Lung microvascular endothelial cell (primary cell): ENCODE measurements at regions not wholly inside any gene's neighbourhood (a gene's known extent, or its start where the extent isn't known, plus 50 kb on each side); places are given as distances from the start of the nearest gene placed in this dataset.

Experiments used
- DNase-seq, 2 donors: peaks; one replicate each; pipeline versions ENCODE4 v3.0.0 to v3.0.0-alpha.2; 2010; ENCODE audit warnings: low read depth in 2 of 2

DNA sequence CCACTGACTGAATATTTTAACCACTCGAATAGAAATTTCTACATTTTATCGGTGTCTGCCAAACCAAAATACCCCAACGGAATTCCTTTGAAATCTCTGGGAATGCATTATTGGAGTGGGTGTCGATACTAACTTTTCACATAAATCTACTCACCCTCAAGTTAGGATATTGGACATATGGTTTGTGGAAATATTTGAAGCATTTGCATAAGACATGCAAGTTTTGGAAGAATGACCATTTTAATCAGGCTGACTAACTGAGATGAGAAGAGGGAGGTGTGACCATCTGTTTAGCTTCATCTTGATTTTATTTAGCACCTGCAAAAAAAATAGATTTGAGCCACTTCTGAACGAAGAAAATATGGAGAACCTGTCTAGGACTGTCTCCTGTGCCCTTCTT lies 61.2 kb downstream of the KLF6 start:
- DNase-seq = no peak

DNA sequence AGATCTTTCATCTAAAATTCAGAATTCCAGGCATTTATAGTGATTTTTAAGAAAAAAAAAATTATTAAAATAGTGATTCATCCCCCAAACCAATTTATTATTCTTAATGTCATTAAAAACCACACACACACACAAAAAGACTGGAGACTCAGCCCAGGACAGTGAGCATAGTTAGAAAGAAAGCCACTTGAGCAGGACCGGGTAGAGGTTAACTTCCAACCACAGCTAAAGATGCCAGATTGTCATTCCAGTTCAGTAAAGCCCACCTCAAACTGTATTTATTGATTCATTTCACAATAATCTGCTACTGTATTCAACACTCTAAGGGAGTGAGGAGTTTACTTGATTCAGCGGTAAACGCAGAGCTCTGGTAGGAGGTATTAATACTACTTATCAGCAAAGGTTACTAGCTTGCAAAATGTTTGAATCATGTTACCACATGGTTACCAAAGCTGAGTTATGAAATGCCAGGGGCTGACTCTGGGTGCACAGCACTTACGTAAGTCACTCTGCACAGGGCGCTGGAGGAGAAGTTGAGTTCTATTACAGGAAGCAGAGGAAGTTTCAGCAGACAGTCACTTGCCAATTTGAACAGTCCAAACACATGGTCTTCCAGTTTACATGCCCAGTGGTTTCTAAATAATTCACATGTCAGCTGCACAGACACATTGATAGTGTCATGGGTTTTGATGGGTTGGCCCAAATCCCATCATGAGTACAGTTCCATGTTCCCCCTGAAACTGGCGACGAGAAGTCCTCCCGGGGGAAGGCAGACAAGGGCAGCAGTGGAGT lies 64.6 kb downstream of the KLF6 start:
- peak; percentile 51 to 85 for DNase-seq

DNA sequence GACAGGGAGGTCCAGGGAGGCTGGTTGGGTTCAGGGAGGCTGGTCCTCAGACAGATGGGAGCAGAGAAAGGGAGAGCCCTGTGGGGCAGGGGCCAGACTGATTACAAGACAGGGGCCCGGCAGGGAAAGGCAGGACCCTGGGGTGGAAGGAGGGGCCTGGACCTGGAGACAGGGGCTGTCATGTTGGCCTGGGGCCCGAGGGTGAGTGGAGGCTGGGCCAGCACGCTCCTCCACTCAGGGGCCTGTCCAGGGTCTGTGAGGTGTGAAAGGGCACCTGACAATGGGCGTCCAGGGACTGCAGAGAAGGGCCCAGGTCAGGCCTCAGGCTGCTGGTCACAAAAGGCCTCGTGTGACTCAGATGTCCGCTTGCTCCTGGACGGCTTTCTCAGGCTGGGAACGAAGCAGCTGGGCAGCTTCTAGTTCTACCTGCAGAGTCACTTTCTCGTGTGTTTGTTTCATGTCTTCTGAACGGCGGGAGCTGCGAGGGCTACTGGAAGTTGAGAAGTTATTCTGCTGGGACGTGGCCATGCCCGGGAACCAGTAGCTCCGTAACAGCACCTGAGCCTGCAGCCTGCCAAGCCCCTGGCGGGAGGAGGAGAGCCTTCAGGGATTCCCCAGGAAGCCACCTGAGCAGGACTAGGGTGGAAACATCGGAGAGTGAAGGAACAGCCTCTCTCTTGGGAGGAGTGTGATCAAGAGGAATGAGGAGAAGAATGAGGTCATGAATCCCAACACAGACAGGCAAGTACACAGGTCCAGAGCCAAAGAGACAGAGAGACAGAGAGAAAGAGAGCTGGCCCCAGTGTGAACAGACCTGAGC lies 65.8 kb downstream of the KLF6 start:
- DNase-seq = no peak

DNA sequence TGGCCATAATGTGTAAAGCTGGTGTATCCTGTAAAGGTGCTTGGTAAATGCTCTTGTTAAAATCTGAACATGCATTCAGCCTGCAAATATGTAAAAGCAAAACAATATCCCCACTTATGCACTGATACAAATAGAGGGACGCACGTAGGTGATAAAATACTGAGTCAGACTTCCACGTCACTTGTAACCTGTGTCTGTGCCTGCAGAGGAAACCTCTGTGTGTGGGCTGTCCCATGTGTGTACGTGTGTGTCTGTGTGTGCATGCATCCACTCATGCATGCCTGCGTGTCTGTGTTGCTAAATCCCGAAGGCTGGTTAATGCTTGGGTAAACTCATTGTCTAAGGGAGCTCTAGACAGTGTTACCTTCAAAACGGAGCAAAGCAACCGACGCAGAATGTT lies 68.9 kb downstream of the KLF6 start:
- DNase-seq = no peak

DNA sequence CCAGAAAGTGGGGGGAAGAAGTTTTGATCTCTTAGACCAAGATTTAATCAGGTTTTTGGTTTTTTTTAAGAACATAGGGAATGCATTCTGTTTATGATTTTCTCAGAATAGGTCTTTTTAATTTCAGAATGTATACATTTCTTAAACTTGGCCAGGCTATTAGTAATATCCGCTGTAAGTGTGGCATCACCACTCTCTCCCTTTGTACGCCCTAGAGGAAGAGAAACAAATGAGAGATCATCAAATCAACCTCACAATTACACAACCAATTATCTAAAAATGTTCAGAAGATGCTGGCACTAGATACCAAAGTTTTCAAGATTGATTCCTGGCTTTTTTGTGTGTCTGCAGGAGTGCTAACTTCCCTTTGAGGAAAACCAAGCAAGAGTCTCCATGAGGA lies 70.0 kb downstream of the KLF6 start:
- no peak for DNase-seq

DNA sequence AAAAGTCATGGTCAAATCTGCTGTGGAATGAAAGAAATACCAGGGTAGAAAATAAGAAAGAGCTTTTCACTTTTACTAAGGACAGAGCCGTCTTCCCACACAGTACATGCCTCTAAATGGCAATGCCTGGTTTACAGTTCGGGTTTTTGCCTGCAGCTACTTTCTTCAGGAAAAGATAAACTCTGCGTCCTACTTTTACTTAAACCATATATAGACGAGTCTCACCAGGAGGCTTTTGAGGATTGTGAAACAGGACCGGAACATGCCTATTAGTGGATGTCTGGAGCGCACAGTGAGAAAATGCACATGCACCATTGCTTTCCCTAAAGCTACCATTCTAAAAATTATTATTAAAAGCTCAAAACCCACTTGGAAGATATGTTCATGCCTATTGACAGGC lies 70.5 kb downstream of the KLF6 start:
- no peak for DNase-seq

DNA sequence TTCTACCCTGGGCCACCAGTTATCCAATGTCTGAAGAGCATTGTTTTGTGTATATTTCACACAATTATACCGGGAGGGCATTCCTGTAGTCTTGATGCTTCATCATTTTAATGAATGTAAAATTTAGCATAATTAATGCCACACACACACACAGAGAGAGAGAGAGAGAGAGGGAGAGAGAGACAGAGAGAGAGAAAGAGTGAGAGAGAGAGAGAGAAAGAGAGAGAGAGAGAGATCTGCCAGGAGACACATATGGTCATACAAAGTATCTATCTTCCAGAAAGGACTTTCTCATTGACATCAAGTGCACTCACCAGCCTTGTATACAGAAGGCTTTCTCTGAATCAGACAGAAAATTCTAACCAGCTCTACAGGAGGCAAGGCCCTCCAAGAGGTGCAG lies 72.3 kb downstream of the KLF6 start:
- no peak for DNase-seq

DNA sequence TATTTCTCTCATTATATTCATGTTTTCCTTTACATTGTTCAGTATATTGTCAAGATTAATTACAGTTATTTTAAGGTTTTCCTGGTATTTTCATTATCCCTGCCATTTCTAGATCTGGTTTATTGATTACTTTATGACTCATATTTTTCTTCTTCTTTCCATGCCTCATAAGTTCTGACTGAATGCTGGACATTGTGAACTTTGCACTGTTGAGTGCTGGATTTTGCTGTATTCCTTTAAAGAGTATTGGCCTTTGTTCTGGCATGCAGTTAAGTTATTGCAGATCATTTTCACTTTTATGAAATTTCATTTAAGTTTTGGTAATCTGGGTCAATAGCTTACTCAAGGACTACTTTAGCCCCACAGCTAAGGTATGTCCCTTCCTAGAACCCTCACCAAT lies 73.1 kb downstream of the KLF6 start:
- no peak for DNase-seq

DNA sequence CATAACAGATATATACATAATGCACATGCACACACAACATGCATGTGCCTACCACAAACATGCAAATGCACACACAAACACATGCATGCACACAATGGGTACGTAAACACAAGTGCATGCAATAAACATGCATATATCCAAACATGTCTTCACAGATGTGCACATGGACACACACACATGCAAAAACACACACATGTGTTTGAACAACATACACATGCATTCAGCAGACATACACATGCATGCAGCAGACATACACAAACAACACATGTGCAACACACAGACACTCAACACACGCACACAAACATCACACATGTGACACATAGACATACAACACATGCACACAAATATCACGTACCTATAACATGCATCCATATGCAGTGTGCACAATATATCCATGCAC lies 74.2 kb downstream of the KLF6 start:
- DNase-seq = no peak

DNA sequence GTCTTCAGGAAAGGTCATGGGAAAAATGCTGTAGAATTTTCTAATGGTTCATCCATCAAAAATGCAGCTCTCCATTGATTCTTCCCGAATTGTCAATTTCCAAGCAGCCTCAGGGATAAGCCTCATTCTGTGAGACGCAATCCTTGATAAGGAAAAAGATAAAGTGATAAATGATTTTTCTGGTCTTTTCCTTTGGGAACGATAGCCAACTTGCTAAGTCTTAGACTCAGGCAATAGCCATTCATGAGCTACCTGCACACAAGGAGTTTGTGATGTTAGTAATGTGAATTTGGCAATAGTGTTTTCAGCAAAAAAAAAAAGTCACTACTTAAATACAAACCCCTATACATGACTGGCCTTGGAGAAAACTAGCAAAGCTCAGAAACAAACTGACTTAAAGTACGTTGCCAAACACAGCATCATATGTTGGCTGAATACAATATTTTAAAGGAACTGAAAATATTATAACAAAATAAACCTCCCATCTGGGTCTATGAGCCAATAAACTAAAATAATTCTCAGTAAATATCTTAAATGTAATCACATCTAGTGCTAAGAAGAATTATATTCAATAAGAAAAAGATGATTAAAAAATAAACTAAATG lies 75.5 kb downstream of the KLF6 start:
- DNase-seq = no peak

DNA sequence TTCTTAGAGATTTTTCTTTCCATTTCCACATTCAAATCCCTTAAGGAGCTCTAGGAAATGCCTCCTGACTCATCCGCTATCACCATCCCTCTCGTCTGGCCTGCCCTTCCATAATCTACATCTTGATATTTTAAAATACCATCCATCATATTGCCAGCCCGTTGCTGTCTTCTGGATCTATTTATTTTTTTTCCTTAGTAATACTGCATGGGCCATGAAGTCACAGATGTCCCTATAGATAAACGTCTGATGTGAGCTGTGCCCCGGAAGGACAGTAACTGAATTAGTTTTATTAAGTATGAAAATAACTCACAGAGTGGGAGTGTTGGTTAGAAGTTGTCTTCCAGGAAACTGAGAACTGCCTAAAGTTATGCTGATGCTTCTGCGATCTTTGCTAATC lies 76.2 kb downstream of the KLF6 start:
- DNase-seq = peak in 1 of 2 donors; percentile 16

DNA sequence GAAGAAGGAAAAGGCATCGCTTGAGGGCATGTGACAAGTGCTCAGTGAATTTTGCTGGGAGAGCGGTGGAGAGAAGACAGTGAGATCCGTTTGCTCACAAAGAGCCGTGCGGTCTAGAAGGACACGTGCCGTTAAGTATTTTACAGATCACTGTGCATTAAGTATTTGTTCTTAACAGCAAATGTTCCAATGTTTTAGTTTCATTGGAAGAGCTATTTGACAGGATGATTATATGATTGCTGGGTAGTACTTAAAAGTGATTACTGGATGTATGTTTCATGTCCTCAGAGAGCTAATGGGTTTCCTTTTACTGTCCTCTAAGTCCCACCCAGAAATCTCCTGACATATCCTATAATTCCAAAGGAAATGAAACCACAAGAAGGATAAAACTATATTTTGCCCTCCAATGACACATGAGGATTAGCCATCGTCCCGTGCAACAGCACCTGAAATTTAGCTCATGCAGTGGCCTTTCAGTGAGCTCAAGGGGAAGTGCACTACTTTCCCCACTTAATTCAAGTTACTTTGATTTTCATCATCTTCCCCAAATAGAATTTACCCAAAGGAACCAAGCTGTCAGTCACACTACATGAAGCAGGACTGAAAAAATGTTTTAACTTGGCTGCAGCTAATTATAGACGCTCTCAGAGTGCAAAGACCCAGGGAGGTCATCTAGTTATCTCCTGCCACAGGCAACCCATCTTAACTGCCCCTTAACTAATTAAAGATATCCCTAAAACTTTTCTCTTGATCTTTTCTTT lies 80.3 kb downstream of the KLF6 start:
- DNase-seq = no peak

DNA sequence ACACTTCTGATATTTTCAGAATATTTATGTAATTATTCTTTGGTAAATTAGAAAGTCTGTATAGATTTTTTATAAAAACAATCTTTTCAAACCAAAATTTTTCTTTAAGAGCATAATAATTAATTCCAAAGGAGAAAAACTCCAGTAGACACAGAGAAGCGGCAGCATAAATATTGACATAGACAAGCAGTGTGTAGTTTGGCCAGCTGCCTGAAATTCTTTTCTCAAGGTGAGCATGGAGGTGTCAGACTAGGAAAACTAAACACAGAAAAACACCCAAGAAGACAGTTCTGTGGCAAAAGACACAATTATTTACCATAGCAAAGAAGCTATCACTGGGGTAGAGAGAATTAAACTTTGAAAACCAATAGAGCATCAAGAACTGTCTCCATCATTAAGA lies 82.4 kb downstream of the KLF6 start:
- DNase-seq = no peak

DNA sequence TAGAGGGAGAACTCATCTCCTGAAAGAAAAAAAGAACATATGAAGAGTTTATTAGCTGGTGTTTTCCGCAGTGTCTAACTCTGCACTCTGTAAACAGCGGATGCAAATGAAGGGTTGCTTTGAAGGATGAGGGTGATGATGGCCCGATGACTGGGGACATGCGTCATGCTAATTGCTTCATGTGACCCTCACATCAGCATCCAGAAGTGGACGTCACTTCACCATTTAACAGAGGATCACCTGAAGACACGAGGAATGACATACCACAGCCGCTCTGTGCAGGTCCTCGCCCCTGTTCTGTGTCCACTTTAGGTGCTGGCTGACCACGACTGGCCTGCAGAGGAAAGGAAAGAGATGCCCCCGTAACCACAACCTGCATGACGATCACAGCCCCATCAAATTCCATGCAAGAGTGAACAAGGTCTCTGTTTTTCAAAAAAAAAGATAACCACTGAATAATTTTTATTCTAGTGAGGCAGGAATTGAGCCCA lies 82.9 kb downstream of the KLF6 start:
- DNase-seq = no peak

DNA sequence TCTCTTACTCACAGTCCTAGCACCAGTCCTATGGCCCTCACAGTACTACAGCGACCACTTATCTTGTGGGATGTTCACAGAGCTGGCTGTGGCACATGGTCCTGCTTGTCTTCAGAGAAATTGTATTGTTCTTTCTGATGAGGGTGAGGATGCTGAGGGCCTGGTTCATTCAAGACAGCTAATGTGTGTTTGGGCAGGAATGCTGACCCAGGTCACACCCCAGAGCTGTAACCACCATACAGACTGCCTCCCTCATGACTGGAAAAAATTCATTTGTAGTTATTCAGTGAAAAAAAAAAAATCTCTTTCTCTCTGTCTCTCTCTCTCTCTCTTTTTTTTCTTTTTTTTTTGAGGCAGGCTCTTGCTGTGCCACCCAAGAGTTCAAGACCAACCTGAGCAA lies 83.5 kb downstream of the KLF6 start:
- DNase-seq = no peak

DNA sequence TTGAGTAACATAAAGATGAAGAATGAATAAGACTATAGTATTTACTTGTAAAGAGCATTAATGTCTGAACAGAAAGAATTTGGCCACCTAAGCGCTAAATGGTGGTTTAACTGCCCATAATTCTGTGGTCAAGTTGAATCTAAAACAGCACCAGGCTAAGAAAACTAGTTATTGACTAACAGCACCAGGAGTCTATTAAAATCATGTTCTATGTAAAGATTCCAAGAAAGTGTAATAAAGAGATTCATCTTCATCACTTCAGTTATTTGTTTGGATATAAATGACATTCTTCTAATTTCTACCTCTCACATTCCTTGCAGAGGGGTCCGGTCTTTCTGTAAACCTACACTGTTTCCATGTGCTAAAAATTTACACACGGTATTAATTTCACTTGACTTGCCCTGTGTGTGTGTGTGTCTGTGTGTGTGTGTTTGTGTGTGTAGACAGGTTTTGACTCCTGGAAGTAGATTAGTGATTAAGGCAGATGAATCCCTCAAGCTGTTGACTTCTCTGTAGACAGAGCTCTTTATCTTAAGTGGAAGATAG lies 84.4 kb downstream of the KLF6 start:
- no peak for DNase-seq

DNA sequence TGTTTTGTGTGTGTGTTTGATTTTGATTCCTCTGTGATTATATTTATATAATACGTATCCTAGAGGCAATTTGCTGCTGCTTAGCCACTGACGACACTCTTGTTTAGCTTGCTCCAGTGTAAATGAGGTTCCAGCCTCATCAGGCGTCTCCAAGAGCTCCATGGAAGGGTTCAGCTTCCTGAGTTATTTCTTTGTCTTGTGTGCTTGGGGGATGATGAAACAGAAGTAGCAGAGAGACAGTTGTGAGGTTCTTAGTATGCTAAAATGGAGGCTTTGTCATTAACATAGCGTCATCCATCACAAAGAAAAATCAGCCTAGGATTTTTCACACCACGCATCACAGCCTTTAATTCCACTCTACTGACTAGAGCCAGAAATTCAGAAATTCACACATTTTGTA lies 85.1 kb downstream of the KLF6 start:
- DNase-seq = no peak

DNA sequence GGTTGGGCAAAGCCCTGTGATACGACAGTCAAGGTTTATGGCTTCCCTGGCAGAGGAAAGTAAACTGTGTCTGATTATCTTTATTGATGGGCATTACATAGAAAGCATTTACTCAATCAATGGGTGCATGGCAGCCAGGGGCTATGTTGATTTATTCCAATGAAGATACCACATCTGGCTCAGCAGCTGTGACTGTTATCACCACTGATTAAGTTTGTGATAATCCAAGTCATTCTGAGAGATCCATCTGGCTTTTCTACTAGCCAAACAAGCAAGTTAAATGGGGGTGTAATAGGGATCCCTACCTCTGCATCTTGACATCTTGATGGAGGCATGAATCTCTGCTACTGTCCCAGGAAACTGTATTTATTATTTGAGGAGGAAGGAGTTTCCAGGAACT lies 86.7 kb downstream of the KLF6 start:
- DNase-seq = no peak

DNA sequence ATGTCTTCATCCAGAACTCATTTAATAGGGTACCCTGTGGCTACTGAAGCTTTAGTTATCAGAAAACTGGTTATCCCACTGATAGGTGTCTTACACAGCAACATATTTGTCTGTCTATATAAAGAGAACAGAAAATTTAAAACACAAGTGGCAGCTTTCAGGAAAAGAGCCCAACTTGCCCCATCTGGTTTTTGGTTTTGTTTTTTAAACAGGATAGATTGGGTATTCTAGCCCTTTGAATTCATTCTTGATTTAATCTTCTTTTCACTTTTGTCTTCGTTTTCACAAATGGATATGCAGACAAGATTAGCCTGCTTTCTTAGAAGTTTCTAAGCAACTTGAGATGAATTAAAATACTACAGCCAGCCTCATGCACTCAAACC lies 91.3 kb downstream of the KLF6 start:
- DNase-seq = no peak

DNA sequence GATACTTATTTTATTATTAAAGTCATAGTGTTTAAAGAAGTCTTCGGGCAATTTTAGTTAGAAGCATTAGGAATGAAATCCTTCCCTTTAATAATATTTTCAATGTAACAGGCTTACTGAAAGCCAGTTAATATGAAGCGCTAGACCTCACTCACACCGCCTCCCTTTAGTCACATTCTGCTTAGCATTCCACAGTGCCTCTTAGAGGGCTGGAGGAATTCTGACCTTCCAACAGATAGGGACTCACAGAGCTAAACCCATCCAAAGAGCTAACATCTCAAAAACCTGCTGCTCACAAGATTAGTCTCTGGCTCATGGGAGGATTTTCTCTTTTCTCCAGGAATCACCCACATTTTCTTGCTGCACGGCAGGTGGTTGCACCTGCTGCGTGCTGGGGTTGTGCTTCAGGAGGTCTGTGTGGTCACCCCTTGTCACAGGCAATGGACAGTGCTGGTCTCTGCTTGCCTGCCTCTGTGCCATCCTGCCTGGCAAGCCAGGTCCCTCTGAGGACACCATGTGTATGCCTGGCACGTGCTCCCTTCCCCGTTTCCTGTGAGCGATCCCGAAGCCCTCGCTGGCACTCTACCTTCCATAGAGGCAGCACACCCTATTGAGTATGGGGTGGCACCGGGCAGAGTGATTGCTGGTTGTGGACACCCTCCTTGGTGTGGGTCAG lies 91.8 kb downstream of the KLF6 start:
- DNase-seq = no peak
